PC-3 (cell line): ENCODE measurements at regions not wholly inside any gene's neighbourhood (a gene's known extent, or its start where the extent isn't known, plus 50 kb on each side); places are given as distances from the start of the nearest gene placed in this dataset.

Experiments
- ATAC-seq: fragments of 200-7000 bp; cut with Tn5 transposase; 2 replicates; pipeline ENCODE4 v1.9.1; 2020; ENCODE audit warnings: mild to moderate bottlenecking, moderate library complexity
- BruUV-seq: library from RNA; stranded (reverse); fragments of 400-500 nt; replicated peaks from 2 replicates; lab custom pipeline; 2021; lab: Mats Ljungman, UMichigan
- CTCF ChIA-PET: fragments of 300-600 bp; sonication (Branson Sonifier 250); formaldehyde crosslinking; loops from one replicate; lab custom pipeline; 2022; ENCODE audit warnings: antibody characterized with exemption; lab: Charles Lee
- POLR2A ChIA-PET: fragments of 300-600 bp; sonication (Branson Sonifier 250); formaldehyde crosslinking; loops from one replicate; lab custom pipeline; 2022; ENCODE audit warnings: antibody characterized with exemption; ENCODE audit not compliant: unreplicated experiment; lab: Charles Lee
- DNase-seq: peaks from one replicate; pipeline ENCODE4 v3.0.0-alpha.2; 2015
- H2AFZ ChIP-seq: fragments of 300-600 bp; sonication (generic); 2 replicates; pipeline ENCODE4 v1.6.0; 2016; ENCODE audit warnings: antibody characterized with exemption, low read length
- H3F3A ChIP-seq: fragments of 300-600 bp; sonication (generic); one replicate; pipeline ENCODE4 v1.6.0; 2017; ENCODE audit warnings: antibody characterized with exemption, low read length, control low read depth, mild to moderate bottlenecking; ENCODE audit not compliant: unreplicated experiment
- H3K27ac ChIP-seq: fragments of 300-600 bp; sonication (generic); 2 replicates; pipeline ENCODE4 v1.5.1; 2016; ENCODE audit warnings: mild to moderate bottlenecking, low read length
- H3K27me3 ChIP-seq: fragments of 300-600 bp; sonication (generic); 2 replicates; pipeline ENCODE4 v1.6.1; 2016; ENCODE audit warnings: low read length, mixed read lengths
- H3K36me3 ChIP-seq: fragments of 300-600 bp; sonication (generic); 2 replicates; pipeline ENCODE4 v1.6.1; 2016; ENCODE audit warnings: low read depth, mixed run types, low read length, mixed read lengths
- H3K4me1 ChIP-seq: fragments of 300-600 bp; sonication (generic); 2 replicates; pipeline ENCODE4 v1.5.1; 2016; ENCODE audit warnings: low read length; ENCODE audit not compliant: insufficient read depth
- H3K4me2 ChIP-seq: fragments of 300-600 bp; sonication (generic); 2 replicates; pipeline ENCODE4 v1.6.0; 2016; ENCODE audit warnings: low read length
- H3K4me3 ChIP-seq: fragments of 300-600 bp; sonication (generic); 2 replicates; pipeline ENCODE4 v1.5.1; 2016; ENCODE audit warnings: mild to moderate bottlenecking, low read length, mixed read lengths
- H3K79me2 ChIP-seq: fragments of 300-600 bp; sonication (generic); 2 replicates; pipeline ENCODE4 v1.6.1; 2017; ENCODE audit warnings: low read length, mixed read lengths
- H3K9ac ChIP-seq: fragments of 300-600 bp; sonication (generic); 2 replicates; pipeline ENCODE4 v1.6.0; 2016; ENCODE audit warnings: mild to moderate bottlenecking, low read length
- H3K9me2 ChIP-seq: fragments of 300-600 bp; sonication (generic); replicated peaks from 2 replicates; pipeline ENCODE4 v1.6.1; 2016; ENCODE audit warnings: mixed run types, low read length, mixed read lengths
- H3K9me3 ChIP-seq: fragments of 300-600 bp; sonication (generic); 2 replicates; pipeline ENCODE4 v1.6.1; 2016; ENCODE audit warnings: low read length, mixed read lengths
- H4K20me1 ChIP-seq: fragments of 300-600 bp; sonication (generic); 2 replicates; pipeline ENCODE4 v1.6.1; 2016; ENCODE audit warnings: low read length, mixed read lengths
- EZH2 ChIP-seq: fragments of 300-600 bp; sonication (generic); IDR thresholded peaks from one replicate; pipeline ENCODE4 v1.6.1; 2017; ENCODE audit warnings: antibody characterized with exemption, mild to moderate bottlenecking, low read length; ENCODE audit not compliant: unreplicated experiment
- EZH2phosphoT487 ChIP-seq: fragments of 300-600 bp; sonication (generic); IDR thresholded peaks from 2 replicates; pipeline ENCODE4 v1.6.1; 2018; ENCODE audit warnings: mild to moderate bottlenecking, antibody characterized with exemption, low read length, borderline replicate concordance
- intact Hi-C: fragments of 100-400 bp; cut with micrococcal nuclease; formaldehyde crosslinking; loops from 2 replicates; pipeline ENCODE4 v1.9.0; 2023
- TF ChIP-seq, protein P1 (sequence below): fragments of 300-600 bp; sonication (generic); conservative IDR thresholded peaks from 2 replicates; pipeline ENCODE4 v1.5.1; 2017; ENCODE audit warnings: antibody characterized with exemption, low read depth, mild to moderate bottlenecking, low read length

DNA sequence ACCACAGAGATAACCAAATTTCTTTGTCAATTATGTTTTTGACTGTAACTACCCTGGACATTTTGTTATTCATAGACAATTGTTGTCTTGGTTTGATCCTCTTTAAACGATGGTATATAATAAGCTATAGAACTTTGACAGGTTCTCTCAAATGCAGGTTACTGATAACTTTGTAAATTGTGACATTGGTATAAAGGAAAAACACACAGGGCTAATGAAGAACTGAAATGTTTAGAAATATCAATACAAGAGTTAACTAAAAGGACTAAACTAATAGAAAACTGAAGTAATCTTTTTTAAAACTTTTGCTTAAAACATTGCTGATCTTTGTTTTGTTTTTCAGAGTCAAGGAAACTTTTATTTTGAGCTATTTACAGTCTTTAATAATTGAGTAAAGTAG lies 124.8 kb downstream of the TPBG start:
- H3K27ac ChIP-seq, result no peak overlapping the region
- TF ChIP-seq, protein P1, sequence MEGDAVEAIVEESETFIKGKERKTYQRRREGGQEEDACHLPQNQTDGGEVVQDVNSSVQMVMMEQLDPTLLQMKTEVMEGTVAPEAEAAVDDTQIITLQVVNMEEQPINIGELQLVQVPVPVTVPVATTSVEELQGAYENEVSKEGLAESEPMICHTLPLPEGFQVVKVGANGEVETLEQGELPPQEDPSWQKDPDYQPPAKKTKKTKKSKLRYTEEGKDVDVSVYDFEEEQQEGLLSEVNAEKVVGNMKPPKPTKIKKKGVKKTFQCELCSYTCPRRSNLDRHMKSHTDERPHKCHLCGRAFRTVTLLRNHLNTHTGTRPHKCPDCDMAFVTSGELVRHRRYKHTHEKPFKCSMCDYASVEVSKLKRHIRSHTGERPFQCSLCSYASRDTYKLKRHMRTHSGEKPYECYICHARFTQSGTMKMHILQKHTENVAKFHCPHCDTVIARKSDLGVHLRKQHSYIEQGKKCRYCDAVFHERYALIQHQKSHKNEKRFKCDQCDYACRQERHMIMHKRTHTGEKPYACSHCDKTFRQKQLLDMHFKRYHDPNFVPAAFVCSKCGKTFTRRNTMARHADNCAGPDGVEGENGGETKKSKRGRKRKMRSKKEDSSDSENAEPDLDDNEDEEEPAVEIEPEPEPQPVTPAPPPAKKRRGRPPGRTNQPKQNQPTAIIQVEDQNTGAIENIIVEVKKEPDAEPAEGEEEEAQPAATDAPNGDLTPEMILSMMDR, result no peak
- TF ChIP-seq EZH2 (no peak), EZH2phosphoT487 (no peak)
- no peaks in the 10 kb centered on the region for H4K20me1 ChIP-seq
- no peaks in the 10 kb centered on the region for H3F3A ChIP-seq
- no peak overlapping the region for H2AFZ ChIP-seq
- POLR2A ChIA-PET, result no interaction called here
- DNase-seq, result no peak
- BruUV-seq, result no TSS peak
- no peaks in the 10 kb centered on the region for H3K79me2 ChIP-seq
- no peak overlapping the region for H3K9ac ChIP-seq
- ATAC-seq, result no peak
- intact Hi-C loops, result no loop called here
- H3K4me3 ChIP-seq, result no peak overlapping the region
- H3K27me3 ChIP-seq, result no peaks in the 10 kb centered on the region
- no peaks in the 10 kb centered on the region for H3K9me2 ChIP-seq
- H3K4me1 ChIP-seq, result no peaks in the 10 kb centered on the region
- peaks cover 17% of the 10 kb centered on the region for H3K9me3 ChIP-seq
- no peak overlapping the region for H3K4me2 ChIP-seq
- H3K36me3 ChIP-seq, result no peaks in the 10 kb centered on the region; the same call in 1 of the 2 replicates
- CTCF ChIA-PET, result no interaction called here

- no TSS peak for BruUV-seq
Observed at GRCh38 chr6:82492134-82492533, 128.5 kb downstream of the TPBG start.

DNA sequence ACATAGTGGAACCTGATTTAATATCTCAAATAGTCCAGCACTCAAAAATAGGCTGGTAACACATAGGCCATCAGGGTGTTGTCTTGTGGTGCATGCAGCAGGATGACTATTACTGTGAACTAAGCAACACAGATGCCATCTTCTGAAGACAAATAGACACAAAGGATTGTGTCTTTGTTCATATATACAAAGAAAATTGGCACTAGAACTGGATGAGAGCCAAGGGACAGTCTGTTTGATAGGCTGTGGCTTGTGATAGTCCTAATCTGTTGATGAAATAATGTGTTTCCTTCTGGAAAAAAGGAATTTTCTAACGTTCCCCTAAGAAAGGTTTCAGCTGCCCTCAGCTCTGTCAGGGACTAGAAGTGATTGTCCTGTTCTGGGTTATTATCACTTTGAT lies 129.8 kb downstream of the TPBG start:
- Histone ChIP-seq H3K27me3 (no peaks in the 10 kb centered on the region), H3F3A (no peaks in the 10 kb centered on the region), H3K27ac (no peak overlapping the region), H3K4me1 (no peaks in the 10 kb centered on the region), H3K4me2 (no peak overlapping the region), H3K9me2 (no peaks in the 10 kb centered on the region), H3K9ac (no peak overlapping the region), H2AFZ (no peak overlapping the region), H3K9me3 (peaks cover 5% of the 10 kb centered on the region; the same call in 1 of the 2 replicates), H3K79me2 (no peaks in the 10 kb centered on the region), H3K36me3 (no peaks in the 10 kb centered on the region; the same call in 1 of the 2 replicates), H4K20me1 (no peaks in the 10 kb centered on the region), H3K4me3 (no peak overlapping the region)
- TF ChIP-seq EZH2phosphoT487 (no peak), EZH2 (no peak)
- TF ChIP-seq, protein P1, result no peak
- DNase-seq, result no peak
- ATAC-seq, result no peak
- intact Hi-C loops, result no loop called here
- CTCF ChIA-PET, result no interaction called here
- BruUV-seq, result no TSS peak
- POLR2A ChIA-PET, result no interaction called here

More at GRCh38 chr6:82492134-82492533, 128.5 kb downstream of the TPBG start:
- Histone ChIP-seq H3K4me1 (no peaks in the 10 kb centered on the region), H3K79me2 (no peaks in the 10 kb centered on the region), H3K9me2 (no peaks in the 10 kb centered on the region), H3K4me3 (no peak overlapping the region), H2AFZ (no peak overlapping the region), H3K27me3 (no peaks in the 10 kb centered on the region), H3K27ac (no peak overlapping the region), H4K20me1 (no peaks in the 10 kb centered on the region), H3K36me3 (no peaks in the 10 kb centered on the region; the same call in 1 of the 2 replicates), H3K9me3 (peaks cover 14% of the 10 kb centered on the region), H3F3A (no peaks in the 10 kb centered on the region), H3K4me2 (no peak overlapping the region), H3K9ac (no peak overlapping the region)
- POLR2A ChIA-PET, result no interaction called here
- DNase-seq (no peak), ATAC-seq (no peak)
- intact Hi-C loops, result no loop called here
- CTCF ChIA-PET, result no interaction called here
- TF ChIP-seq EZH2phosphoT487 (no peak), EZH2 (no peak)
- TF ChIP-seq, protein P1, result no peak
